GM12874 (cell line): ENCODE measurements at regions not wholly inside any gene's neighbourhood (a gene's known extent, or its start where the extent isn't known, plus 50 kb on each side); places are given as distances from the start of the nearest gene placed in this dataset.

Experiments
- TF ChIP-seq, protein P1 (sequence below): IDR thresholded peaks from 2 replicates; pipeline ENCODE4 v1.5.1; 2011; ENCODE audit warnings: low read depth, mild to moderate bottlenecking, control low read depth, low read length, moderate library complexity; ENCODE audit not compliant: insufficient read depth

DNA sequence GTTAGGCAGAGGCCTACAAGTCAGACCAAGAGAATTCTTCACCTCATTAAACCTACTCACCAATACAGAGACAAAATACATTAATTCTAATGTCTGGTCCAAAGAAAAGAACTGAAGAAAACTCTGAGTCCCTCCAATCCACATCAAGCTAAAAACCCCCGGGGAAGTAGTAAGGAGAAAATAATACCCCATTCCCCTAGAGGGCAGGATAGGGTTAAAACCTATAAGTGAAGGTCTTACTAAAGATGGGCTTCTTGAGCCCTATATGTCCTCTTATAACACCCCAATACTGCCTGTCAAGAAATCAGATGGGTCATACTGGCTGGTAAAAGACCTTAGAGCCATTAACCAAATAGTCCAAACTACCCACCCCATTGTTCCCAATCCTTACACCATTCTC, 141.3 kb upstream of the TMEM106B start:
- TF ChIP-seq, protein P1, sequence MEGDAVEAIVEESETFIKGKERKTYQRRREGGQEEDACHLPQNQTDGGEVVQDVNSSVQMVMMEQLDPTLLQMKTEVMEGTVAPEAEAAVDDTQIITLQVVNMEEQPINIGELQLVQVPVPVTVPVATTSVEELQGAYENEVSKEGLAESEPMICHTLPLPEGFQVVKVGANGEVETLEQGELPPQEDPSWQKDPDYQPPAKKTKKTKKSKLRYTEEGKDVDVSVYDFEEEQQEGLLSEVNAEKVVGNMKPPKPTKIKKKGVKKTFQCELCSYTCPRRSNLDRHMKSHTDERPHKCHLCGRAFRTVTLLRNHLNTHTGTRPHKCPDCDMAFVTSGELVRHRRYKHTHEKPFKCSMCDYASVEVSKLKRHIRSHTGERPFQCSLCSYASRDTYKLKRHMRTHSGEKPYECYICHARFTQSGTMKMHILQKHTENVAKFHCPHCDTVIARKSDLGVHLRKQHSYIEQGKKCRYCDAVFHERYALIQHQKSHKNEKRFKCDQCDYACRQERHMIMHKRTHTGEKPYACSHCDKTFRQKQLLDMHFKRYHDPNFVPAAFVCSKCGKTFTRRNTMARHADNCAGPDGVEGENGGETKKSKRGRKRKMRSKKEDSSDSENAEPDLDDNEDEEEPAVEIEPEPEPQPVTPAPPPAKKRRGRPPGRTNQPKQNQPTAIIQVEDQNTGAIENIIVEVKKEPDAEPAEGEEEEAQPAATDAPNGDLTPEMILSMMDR, result no peak

DNA sequence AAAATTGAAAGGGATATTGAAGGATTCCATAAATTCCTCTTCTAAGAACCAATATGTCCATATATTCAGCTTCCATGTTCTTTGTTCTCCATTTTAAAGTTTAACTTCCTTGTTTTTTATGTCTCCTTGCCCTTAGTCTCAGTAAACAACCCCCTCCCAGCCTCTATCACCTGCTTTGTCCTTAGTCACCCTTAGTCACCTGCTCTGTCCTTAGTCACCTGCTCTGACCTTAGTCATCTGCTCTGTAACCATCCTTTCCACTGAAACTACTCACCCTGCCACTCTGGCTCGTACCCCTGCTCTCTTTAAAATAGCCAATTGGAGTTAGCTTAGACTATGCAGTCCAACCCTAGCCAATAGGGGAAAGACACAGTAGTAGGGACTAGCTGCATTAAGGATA, 136.2 kb upstream of the TMEM106B start:
- TF ChIP-seq, protein P1, result no peak

DNA sequence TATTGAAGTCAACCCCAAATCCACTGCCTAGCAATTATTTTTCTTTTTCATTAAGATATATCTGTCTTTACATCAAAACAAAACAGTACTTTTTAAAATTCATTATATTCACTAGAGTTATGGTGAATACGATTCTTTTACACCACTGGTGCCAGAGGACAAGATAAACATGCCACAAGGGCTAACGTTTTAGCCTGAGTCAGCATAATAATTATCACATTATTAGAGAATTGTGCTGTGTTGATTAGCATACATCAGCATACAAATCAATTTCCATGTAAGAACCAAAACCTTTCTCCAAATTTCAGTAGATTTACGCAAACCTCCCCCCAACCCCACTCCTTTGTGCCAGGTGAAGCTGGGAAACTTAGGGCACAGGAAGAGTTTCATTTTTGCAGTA, 131.1 kb upstream of the TMEM106B start:
- TF ChIP-seq, protein P1, result no peak

DNA sequence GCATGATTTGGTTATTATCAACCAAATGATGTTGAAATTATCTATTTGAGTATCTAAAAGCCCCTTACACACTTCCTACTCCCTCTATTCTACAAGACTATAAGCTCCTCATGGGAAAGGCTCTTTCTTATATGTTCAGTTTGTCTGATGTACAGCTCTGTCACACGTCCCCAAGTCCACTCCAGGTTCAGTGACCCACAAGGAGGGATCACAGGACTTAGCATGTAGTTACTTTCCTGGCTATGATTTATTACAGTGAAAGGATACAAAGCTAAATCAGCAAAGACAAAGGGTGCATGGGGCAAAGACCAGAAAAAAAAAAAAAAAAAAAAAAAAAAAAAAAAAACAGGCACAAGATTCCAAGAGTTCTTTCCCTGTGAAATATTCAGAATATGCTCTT, 125.6 kb upstream of the TMEM106B start:
- TF ChIP-seq, protein P1, result no peak

DNA sequence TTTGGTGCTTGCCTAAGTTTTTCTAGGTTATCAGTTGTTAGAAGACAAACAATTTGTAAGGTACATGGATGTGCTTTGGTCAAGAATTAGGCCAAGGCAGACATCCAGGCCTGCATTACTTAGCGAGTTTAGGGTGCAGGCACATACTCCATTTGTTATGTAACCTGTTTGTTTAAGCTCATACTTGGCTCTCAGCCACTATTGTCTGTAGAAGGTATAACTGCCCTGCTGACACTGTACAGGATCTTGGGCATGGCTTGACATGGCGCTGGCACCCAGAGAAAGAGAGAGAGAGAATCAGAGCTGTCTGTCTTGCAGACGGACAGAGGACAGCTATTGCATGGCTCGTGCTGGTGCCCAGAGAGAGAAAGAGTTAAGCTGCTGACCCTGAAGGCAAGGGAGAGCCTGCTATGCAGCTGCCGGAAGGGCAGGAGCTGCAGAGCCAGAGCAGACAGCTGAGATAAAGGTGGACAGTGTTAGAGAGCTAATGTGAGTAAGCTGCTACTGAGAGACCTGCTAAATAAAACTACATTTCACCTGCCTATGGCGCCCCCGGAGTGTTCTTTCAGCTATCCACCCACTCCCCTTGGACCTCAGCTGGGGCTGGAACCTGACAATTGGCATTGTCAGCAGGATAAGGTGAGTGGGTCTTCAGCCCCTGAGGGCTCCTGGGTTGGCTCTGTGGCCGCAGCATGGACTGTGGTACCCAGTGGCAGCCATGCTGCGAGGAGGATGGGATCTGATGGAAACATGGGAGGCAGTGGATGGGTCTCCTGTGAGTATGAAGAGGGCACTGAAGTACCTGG, 120.9 kb upstream of the TMEM106B start:
- TF ChIP-seq, protein P1, result no peak

- TF ChIP-seq, protein P1, result no peak
Measured at GRCh38 chr7:12090757-12091221, 120.3 kb upstream of the TMEM106B start.

GRCh38 chr7:12091231-12091630, 119.9 kb upstream of the TMEM106B start:
- TF ChIP-seq, protein P1, result no peak
